ENCODE measurements at regions not wholly inside any gene's neighbourhood (a gene's known extent, or its start where the extent isn't known, plus 50 kb on each side); places are given as distances from the start of the nearest gene placed in this dataset.

DNA sequence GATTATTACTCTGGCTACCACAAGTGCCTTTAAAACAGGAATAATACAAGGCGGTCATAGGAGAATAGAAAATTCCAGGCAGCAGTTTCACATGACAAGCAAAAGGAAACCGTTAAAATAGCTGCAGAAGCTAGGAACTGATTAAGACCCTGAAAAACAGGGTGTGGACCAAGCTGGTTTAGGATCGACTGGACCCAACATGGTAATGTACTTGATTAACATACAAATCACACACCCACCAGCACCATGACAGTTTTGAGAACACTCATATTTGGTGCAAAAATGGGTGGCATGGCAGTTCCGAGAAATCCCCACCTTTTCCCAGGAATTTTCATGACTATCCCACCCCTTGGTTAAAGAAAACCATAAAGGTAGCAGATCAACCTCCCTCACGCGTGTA lies 51.9 kb upstream of the TMEM163 start:
- TF ChIP-seq POLR2AphosphoS5 (IDR thresholded peaks at IDR 0.05; ENCODE audit: low read depth, low read length) (no peak), TAF1 (IDR thresholded peaks at IDR 0.05; ENCODE audit: low read depth, low read length) (no peak), SPI1 (IDR thresholded peaks at IDR 0.05; ENCODE audit: low read depth, low read length) (no peak), POLR2A (IDR thresholded peaks at IDR 0.05; ENCODE audit: low read depth, low read length) (no peak), POU2F2 (IDR thresholded peaks at IDR 0.05; ENCODE audit: low read depth, low read length) (no peak), PAX5 (IDR thresholded peaks at IDR 0.05; ENCODE audit: insufficient read depth, low read length, severe bottlenecking) (no peak)
- DNase-seq (ENCODE audit: insufficient read length, low spot score), result no peak
- no peak for FAIRE-seq

- TF ChIP-seq POLR2A (IDR thresholded peaks at IDR 0.05; ENCODE audit: low read depth, low read length), result no peak
- no peak for TF ChIP-seq SPI1 (IDR thresholded peaks at IDR 0.05; ENCODE audit: low read depth, low read length)
- TF ChIP-seq POLR2AphosphoS5 (IDR thresholded peaks at IDR 0.05; ENCODE audit: low read depth, low read length), result no peak
- TF ChIP-seq TAF1 (IDR thresholded peaks at IDR 0.05; ENCODE audit: low read depth, low read length), result no peak
- TF ChIP-seq PAX5 (IDR thresholded peaks at IDR 0.05; ENCODE audit: insufficient read depth, low read length, severe bottlenecking), result no peak
- TF ChIP-seq POU2F2 (IDR thresholded peaks at IDR 0.05; ENCODE audit: low read depth, low read length), result no peak
- FAIRE-seq (no peak), DNase-seq (ENCODE audit: insufficient read length, low spot score) (no peak)
Observed at GRCh38 chr2:134771313-134771801, 52.6 kb upstream of the TMEM163 start.

GRCh38 chr2:134772493-134773169 lies 53.8 kb upstream of the TMEM163 start:
- TF ChIP-seq PAX5 (IDR thresholded peaks at IDR 0.05; ENCODE audit: insufficient read depth, low read length, severe bottlenecking) (no peak), SPI1 (IDR thresholded peaks at IDR 0.05; ENCODE audit: low read depth, low read length) (no peak), POLR2AphosphoS5 (IDR thresholded peaks at IDR 0.05; ENCODE audit: low read depth, low read length) (no peak), TAF1 (IDR thresholded peaks at IDR 0.05; ENCODE audit: low read depth, low read length) (no peak), POLR2A (IDR thresholded peaks at IDR 0.05; ENCODE audit: low read depth, low read length) (no peak)
- FAIRE-seq, result no peak
- DNase-seq (ENCODE audit: insufficient read length, low spot score), result no peak

DNA sequence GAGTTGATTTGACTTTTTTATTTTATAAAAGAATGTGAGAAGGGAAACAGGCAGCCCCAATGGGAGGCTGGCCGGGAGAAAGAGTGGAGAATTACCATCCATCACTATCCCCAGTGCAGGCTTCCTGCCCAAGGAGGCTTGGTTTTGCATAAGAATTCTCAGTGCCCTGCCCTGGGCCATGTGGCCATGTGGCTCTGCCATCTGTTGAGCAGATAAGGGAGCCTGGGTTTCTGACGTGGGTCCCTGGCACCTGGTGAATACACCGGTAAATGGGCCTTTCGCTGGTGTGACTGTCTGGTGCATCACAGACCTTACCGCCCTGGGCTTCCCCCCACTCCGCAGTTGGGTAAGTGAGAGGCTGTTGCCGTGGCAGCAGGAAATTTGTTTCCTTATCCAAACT lies 54.5 kb upstream of the TMEM163 start:
- DNase-seq (ENCODE audit: insufficient read length, low spot score), result no peak
- no peak for FAIRE-seq
- no peak for TF ChIP-seq SPI1 (IDR thresholded peaks at IDR 0.05; ENCODE audit: low read depth, low read length)

- FAIRE-seq, result no peak
- no peak for DNase-seq (ENCODE audit: insufficient read length, low spot score)
- TF ChIP-seq TAF1 (IDR thresholded peaks at IDR 0.05; ENCODE audit: low read depth, low read length) (no peak), POLR2AphosphoS5 (IDR thresholded peaks at IDR 0.05; ENCODE audit: low read depth, low read length) (no peak), SPI1 (IDR thresholded peaks at IDR 0.05; ENCODE audit: low read depth, low read length) (no peak), PAX5 (IDR thresholded peaks at IDR 0.05; ENCODE audit: insufficient read depth, low read length, severe bottlenecking) (no peak), POLR2A (IDR thresholded peaks at IDR 0.05; ENCODE audit: low read depth, low read length) (no peak), POU2F2 (IDR thresholded peaks at IDR 0.05; ENCODE audit: low read depth, low read length) (no peak)
Observed at GRCh38 chr2:134773759-134774742, 55.3 kb upstream of the TMEM163 start.

- TF ChIP-seq POLR2AphosphoS5 (IDR thresholded peaks at IDR 0.05; ENCODE audit: low read depth, low read length) (no peak), SPI1 (IDR thresholded peaks at IDR 0.05; ENCODE audit: low read depth, low read length) (no peak), TAF1 (IDR thresholded peaks at IDR 0.05; ENCODE audit: low read depth, low read length) (no peak), POLR2A (IDR thresholded peaks at IDR 0.05; ENCODE audit: low read depth, low read length) (no peak), POU2F2 (IDR thresholded peaks at IDR 0.05; ENCODE audit: low read depth, low read length) (no peak), PAX5 (IDR thresholded peaks at IDR 0.05; ENCODE audit: insufficient read depth, low read length, severe bottlenecking) (no peak)
Observed at GRCh38 chr2:134774786-134775641, 56.2 kb upstream of the TMEM163 start.

DNA sequence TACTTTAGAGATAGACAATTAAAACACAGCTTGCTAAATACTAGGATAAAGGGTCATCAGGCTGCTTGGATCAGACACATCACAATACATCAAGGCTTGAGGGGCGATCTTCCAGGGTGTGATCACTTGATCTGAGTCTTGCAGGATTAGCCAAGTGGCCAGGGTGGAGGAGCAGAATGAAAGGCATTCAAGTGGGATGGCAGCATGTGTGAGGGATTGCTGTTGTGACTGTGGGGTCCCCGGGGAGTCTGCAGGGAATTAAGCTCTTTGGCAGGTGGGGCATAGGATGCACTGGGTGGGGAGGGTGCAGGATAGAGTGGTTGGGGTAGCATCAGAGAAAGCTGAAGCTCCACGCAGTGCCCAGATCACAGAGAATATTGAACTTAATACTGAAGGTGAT lies 58.0 kb upstream of the TMEM163 start:
- FAIRE-seq, result no peak
- no peak for DNase-seq (ENCODE audit: insufficient read length, low spot score)
- TF ChIP-seq POU2F2 (IDR thresholded peaks at IDR 0.05; ENCODE audit: low read depth, low read length), result no peak
- no peak for TF ChIP-seq TAF1 (IDR thresholded peaks at IDR 0.05; ENCODE audit: low read depth, low read length)
- TF ChIP-seq PAX5 (IDR thresholded peaks at IDR 0.05; ENCODE audit: insufficient read depth, low read length, severe bottlenecking), result no peak
- no peak for TF ChIP-seq POLR2A (IDR thresholded peaks at IDR 0.05; ENCODE audit: low read depth, low read length)
- no peak for TF ChIP-seq POLR2AphosphoS5 (IDR thresholded peaks at IDR 0.05; ENCODE audit: low read depth, low read length)
- no peak for TF ChIP-seq SPI1 (IDR thresholded peaks at IDR 0.05; ENCODE audit: low read depth, low read length)

More at GRCh38 chr2:134774786-134775641, 56.2 kb upstream of the TMEM163 start:
- DNase-seq (ENCODE audit: insufficient read length, low spot score) (no peak), FAIRE-seq (no peak)

DNA sequence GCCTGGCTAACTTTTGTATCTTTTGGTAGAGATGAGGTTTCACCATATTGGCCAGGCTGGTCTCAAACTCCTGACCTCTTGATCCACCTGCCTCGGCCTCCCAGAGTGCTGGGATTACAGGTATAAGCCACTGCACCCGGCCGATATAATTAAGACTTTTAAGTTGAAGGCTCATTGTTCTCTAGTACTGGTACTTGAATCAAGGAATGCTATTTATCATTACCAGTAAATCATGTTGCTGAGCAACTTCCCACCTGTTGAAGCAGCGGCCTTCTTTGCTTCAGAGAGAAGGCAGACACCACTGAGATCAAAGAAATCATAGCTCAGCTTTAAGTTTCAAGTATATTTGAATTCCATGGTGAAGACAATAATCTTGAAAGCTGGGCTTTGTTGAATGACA lies 58.8 kb upstream of the TMEM163 start:
- no peak for DNase-seq (ENCODE audit: insufficient read length, low spot score)
- no peak for TF ChIP-seq POU2F2 (IDR thresholded peaks at IDR 0.05; ENCODE audit: low read depth, low read length)
- no peak for TF ChIP-seq TAF1 (IDR thresholded peaks at IDR 0.05; ENCODE audit: low read depth, low read length)
- no peak for TF ChIP-seq PAX5 (IDR thresholded peaks at IDR 0.05; ENCODE audit: insufficient read depth, low read length, severe bottlenecking)
- no peak for TF ChIP-seq POLR2AphosphoS5 (IDR thresholded peaks at IDR 0.05; ENCODE audit: low read depth, low read length)
- no peak for TF ChIP-seq SPI1 (IDR thresholded peaks at IDR 0.05; ENCODE audit: low read depth, low read length)
- no peak for TF ChIP-seq POLR2A (IDR thresholded peaks at IDR 0.05; ENCODE audit: low read depth, low read length)
- no peak for FAIRE-seq

Measured in GM12891 (cell line).